ENCODE measurements at regions not wholly inside any gene's neighbourhood (a gene's known extent, or its start where the extent isn't known, plus 50 kb on each side); places are given as distances from the start of the nearest gene placed in this dataset.

- no peak overlapping the region for H3K4me2 ChIP-seq (ENCODE audit: insufficient read depth, low read length)
- ChIA-PET POLR2A (no interaction called here), CTCF (no interaction called here)
- DNase-seq (ENCODE audit: low read depth, low spot score) = no peak
- H4K20me1 ChIP-seq (replicated peaks; ENCODE audit: control insufficient read depth, extremely low read depth, insufficient read depth, low read length) = no peaks in the 10 kb centered on the region
- no peaks in the 10 kb centered on the region for H3K27me3 ChIP-seq (ENCODE audit: control insufficient read depth in 2 of 2, insufficient read depth in 2 of 2, low read length in 2 of 2)
- dilution Hi-C loops (cut with MboI; ENCODE audit: extremely low pct_ligation_motif_present, low sequenced_read_pairs) (no loop called here), intact Hi-C loops (cut with micrococcal nuclease) (no loop called here)
- no peaks in the 10 kb centered on the region for H3K4me1 ChIP-seq (ENCODE audit: control insufficient read depth, extremely low read depth, insufficient read depth, low read length)
- FAIRE-seq = no peak
- no peak overlapping the region for H3K9ac ChIP-seq (replicated peaks; ENCODE audit: extremely low read depth, insufficient read depth, low read length)
- H3K36me3 ChIP-seq (ENCODE audit: control insufficient read depth in 2 of 2, extremely low read depth in 1 of 2, insufficient read depth in 2 of 2, low read length in 2 of 2) = no peaks in the 10 kb centered on the region
- no TSS peak for BruUV-seq (replicated peaks)
- no peak overlapping the region for H2AFZ ChIP-seq (ENCODE audit: low read depth, low read length)
- no peaks in the 10 kb centered on the region for H3K9me3 ChIP-seq (replicated peaks; ENCODE audit: control insufficient read depth, insufficient read depth, low read length)
- no peak for TF ChIP-seq POLR2AphosphoS5 (IDR thresholded peaks at IDR 0.05; ENCODE audit: insufficient read depth, low read depth, low read length)
- no peak for TF ChIP-seq JUN (IDR thresholded peaks at IDR 0.05; ENCODE audit: borderline replicate concordance, insufficient read depth, insufficient read length, low read depth)
- TF ChIP-seq CTCF (IDR thresholded peaks at IDR 0.05; ENCODE audit: extremely low read depth in 1 of 2, insufficient read depth in 1 of 2, low read depth in 1 of 2, low read length in 2 of 2) = no peak
- TF ChIP-seq MYC (IDR thresholded peaks at IDR 0.05; ENCODE audit: low read depth, low read length) = no peak
- H3K4me3 ChIP-seq (replicated peaks in 1 of 3; ENCODE audit: insufficient read depth in 1 of 3, low read depth in 1 of 3, low read length in 3 of 3) = no peak overlapping the region
- H3K27ac ChIP-seq (ENCODE audit: insufficient read depth, low read depth, low read length) = no peak overlapping the region
- H3K9me1 ChIP-seq (replicated peaks; ENCODE audit: control insufficient read depth, extremely low read depth, insufficient read depth, low read length) = no peaks in the 10 kb centered on the region
- no peaks in the 10 kb centered on the region for H3K79me2 ChIP-seq (ENCODE audit: control insufficient read depth, insufficient read depth, low read length)
These were observed 94.4 kb downstream of the ADRA2A start for GRCh38 chr10:111171183-111171582.

GRCh38 chr10:111175787-111176186 is 99.0 kb downstream of the ADRA2A start:
- Histone ChIP-seq H3K4me3 (replicated peaks in 1 of 3; ENCODE audit: insufficient read depth in 1 of 3, low read depth in 1 of 3, low read length in 3 of 3) (no peak overlapping the region), H3K79me2 (ENCODE audit: control insufficient read depth, insufficient read depth, low read length) (no peaks in the 10 kb centered on the region), H3K9ac (replicated peaks; ENCODE audit: extremely low read depth, insufficient read depth, low read length) (no peak overlapping the region), H3K9me3 (replicated peaks; ENCODE audit: control insufficient read depth, insufficient read depth, low read length) (no peaks in the 10 kb centered on the region), H3K27me3 (ENCODE audit: control insufficient read depth in 2 of 2, insufficient read depth in 2 of 2, low read length in 2 of 2) (no peaks in the 10 kb centered on the region), H3K27ac (ENCODE audit: insufficient read depth, low read depth, low read length) (no peak overlapping the region), H2AFZ (ENCODE audit: low read depth, low read length) (no peak overlapping the region), H3K36me3 (ENCODE audit: control insufficient read depth in 2 of 2, extremely low read depth in 1 of 2, insufficient read depth in 2 of 2, low read length in 2 of 2) (no peaks in the 10 kb centered on the region), H3K4me1 (ENCODE audit: control insufficient read depth, extremely low read depth, insufficient read depth, low read length) (no peaks in the 10 kb centered on the region), H3K9me1 (replicated peaks; ENCODE audit: control insufficient read depth, extremely low read depth, insufficient read depth, low read length) (no peaks in the 10 kb centered on the region), H4K20me1 (replicated peaks; ENCODE audit: control insufficient read depth, extremely low read depth, insufficient read depth, low read length) (no peaks in the 10 kb centered on the region), H3K4me2 (ENCODE audit: insufficient read depth, low read length) (no peak overlapping the region)
- intact Hi-C loops (cut with micrococcal nuclease) (no loop called here), dilution Hi-C loops (cut with MboI; ENCODE audit: extremely low pct_ligation_motif_present, low sequenced_read_pairs) (no loop called here)
- TF ChIP-seq GATA2 (IDR thresholded peaks at IDR 0.05; ENCODE audit: insufficient read depth, insufficient read length, low read depth, low read length) = no peak
- TF ChIP-seq MAX (IDR thresholded peaks at IDR 0.05; ENCODE audit: insufficient read depth, insufficient read length) = no peak
- no peak for TF ChIP-seq CTCF (IDR thresholded peaks at IDR 0.05; ENCODE audit: extremely low read depth in 1 of 2, insufficient read depth in 1 of 2, low read depth in 1 of 2, low read length in 2 of 2)
- no peak for TF ChIP-seq FOS (IDR thresholded peaks at IDR 0.05; ENCODE audit: borderline replicate concordance, insufficient read depth, low read length)
- no peak for TF ChIP-seq EZH2 (IDR thresholded peaks at IDR 0.05; ENCODE audit: borderline replicate concordance, low read depth, low read length, severe bottlenecking)
- TF ChIP-seq POLR2A (IDR thresholded peaks at IDR 0.05; ENCODE audit: low read depth, low read length) = no peak
- TF ChIP-seq POLR2AphosphoS5 (IDR thresholded peaks at IDR 0.05; ENCODE audit: insufficient read depth, low read depth, low read length) = no peak
- TF ChIP-seq MYC (IDR thresholded peaks at IDR 0.05; ENCODE audit: low read depth, low read length) = no peak
- TF ChIP-seq JUN (IDR thresholded peaks at IDR 0.05; ENCODE audit: borderline replicate concordance, insufficient read depth, insufficient read length, low read depth) = no peak
- FAIRE-seq = no peak
- CTCF ChIA-PET = no interaction called here
- POLR2A ChIA-PET = no interaction called here
- no TSS peak for BruUV-seq (replicated peaks)
- DNase-seq (ENCODE audit: low read depth, low spot score) = no peak

Measured in endothelial cell of umbilical vein (primary cell).